GM18907 (cell line): ENCODE measurements at regions not wholly inside any gene's neighbourhood (a gene's known extent, or its start where the extent isn't known, plus 50 kb on each side); places are given as distances from the start of the nearest gene placed in this dataset.

ENCODE experiments used
- ATAC-seq: cut with Tn5 transposase; IDR thresholded peaks from one replicate; pipeline ENCODE4 v1.9.1; 2021; ENCODE audit warnings: mild to moderate bottlenecking, moderate library complexity; ENCODE audit not compliant: unreplicated experiment

GRCh38 chr2:21281384-21281783 lies 157.6 kb downstream of the TDRD15 start:
- ATAC-seq, result no peak

GRCh38 chr2:21281791-21282514 lies 158.2 kb downstream of the TDRD15 start:
- ATAC-seq, result no peak

GRCh38 chr2:21282515-21282898 lies 158.7 kb downstream of the TDRD15 start:
- ATAC-seq, result no peak

- no peak for ATAC-seq
Measured at GRCh38 chr2:21288299-21288698, 164.5 kb downstream of the TDRD15 start.

GRCh38 chr2:21288739-21289520 lies 165.2 kb downstream of the TDRD15 start:
- ATAC-seq, result no peak

GRCh38 chr2:21289551-21289950 lies 165.8 kb downstream of the TDRD15 start:
- ATAC-seq, result no peak

GRCh38 chr2:21289989-21290388 lies 166.2 kb downstream of the TDRD15 start:
- ATAC-seq, result no peak

GRCh38 chr2:21291426-21291825 lies 167.7 kb downstream of the TDRD15 start:
- ATAC-seq, result no peak

GRCh38 chr2:21294446-21294845 lies 170.7 kb downstream of the TDRD15 start:
- no peak for ATAC-seq

- ATAC-seq, result no peak
Measured at GRCh38 chr2:21299411-21299810, 175.6 kb downstream of the TDRD15 start.

GRCh38 chr2:21301871-21302455 lies 178.2 kb downstream of the TDRD15 start:
- ATAC-seq, result no peak

GRCh38 chr2:21303876-21304275 lies 180.1 kb downstream of the TDRD15 start:
- ATAC-seq, result no peak

GRCh38 chr2:21305581-21305980 lies 181.8 kb downstream of the TDRD15 start:
- no peak for ATAC-seq

GRCh38 chr2:21306235-21306634 lies 182.5 kb downstream of the TDRD15 start:
- ATAC-seq, result no peak

GRCh38 chr2:21307037-21307436 lies 183.3 kb downstream of the TDRD15 start:
- ATAC-seq, result no peak

- ATAC-seq, result no peak
Measured at GRCh38 chr2:21310493-21310892, 186.7 kb downstream of the TDRD15 start.

- ATAC-seq, result no peak
Measured at GRCh38 chr2:21314322-21314835, 190.6 kb downstream of the TDRD15 start.

- no peak for ATAC-seq
Measured at GRCh38 chr2:21317131-21317530, 193.4 kb downstream of the TDRD15 start.

GRCh38 chr2:21318263-21318662 lies 194.5 kb downstream of the TDRD15 start:
- no peak for ATAC-seq

- ATAC-seq, result no peak
Measured at GRCh38 chr2:21326152-21326551, 202.4 kb downstream of the TDRD15 start.

- no peak for ATAC-seq
Measured at GRCh38 chr2:21328177-21328576, 204.4 kb downstream of the TDRD15 start.
